Choroid plexus epithelial cell (primary cell): ENCODE measurements at regions not wholly inside any gene's neighbourhood (a gene's known extent, or its start where the extent isn't known, plus 50 kb on each side); places are given as distances from the start of the nearest gene placed in this dataset.

ENCODE experiments used
- DNase-seq: peaks from one replicate; pipeline ENCODE4 v3.0.0-alpha.2; 2010; ENCODE audit warnings: low read depth
- H3K4me3 ChIP-seq: 2 replicates; pipeline ENCODE4 v1.5.1; 2011; ENCODE audit warnings: low read depth, mild to moderate bottlenecking, control low read depth, low read length, moderate library complexity
- TF ChIP-seq, protein P1 (sequence below): conservative IDR thresholded peaks from 2 replicates; pipeline ENCODE4 v1.5.1; 2011; ENCODE audit warnings: low read depth, mild to moderate bottlenecking, control low read depth, inconsistent platforms, low read length, moderate library complexity

DNA sequence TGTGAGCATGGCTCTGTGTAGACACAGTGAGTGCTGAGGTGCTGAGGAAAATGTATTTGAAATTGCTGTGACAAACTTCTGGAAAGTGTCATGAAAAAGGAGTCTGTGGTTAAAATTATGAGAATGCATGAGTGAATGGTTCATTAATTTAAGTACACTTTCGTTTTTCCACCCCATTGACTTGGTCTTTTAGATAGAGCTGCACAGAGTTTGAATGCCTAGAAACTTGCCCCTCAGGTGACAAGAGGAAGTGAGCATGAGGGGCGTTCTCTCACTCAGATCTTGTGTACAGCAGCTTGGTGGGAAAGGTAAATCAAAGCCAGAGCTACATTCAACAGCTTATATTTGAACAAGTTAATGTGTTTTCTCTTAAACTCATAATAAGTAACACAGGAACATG is 296.8 kb downstream of the WDR72 start:
- no peak for DNase-seq
- H3K4me3 ChIP-seq = no peak overlapping the region
- TF ChIP-seq, protein P1, sequence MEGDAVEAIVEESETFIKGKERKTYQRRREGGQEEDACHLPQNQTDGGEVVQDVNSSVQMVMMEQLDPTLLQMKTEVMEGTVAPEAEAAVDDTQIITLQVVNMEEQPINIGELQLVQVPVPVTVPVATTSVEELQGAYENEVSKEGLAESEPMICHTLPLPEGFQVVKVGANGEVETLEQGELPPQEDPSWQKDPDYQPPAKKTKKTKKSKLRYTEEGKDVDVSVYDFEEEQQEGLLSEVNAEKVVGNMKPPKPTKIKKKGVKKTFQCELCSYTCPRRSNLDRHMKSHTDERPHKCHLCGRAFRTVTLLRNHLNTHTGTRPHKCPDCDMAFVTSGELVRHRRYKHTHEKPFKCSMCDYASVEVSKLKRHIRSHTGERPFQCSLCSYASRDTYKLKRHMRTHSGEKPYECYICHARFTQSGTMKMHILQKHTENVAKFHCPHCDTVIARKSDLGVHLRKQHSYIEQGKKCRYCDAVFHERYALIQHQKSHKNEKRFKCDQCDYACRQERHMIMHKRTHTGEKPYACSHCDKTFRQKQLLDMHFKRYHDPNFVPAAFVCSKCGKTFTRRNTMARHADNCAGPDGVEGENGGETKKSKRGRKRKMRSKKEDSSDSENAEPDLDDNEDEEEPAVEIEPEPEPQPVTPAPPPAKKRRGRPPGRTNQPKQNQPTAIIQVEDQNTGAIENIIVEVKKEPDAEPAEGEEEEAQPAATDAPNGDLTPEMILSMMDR = no peak

- H3K4me3 ChIP-seq = no peak overlapping the region
- DNase-seq = no peak
- TF ChIP-seq, protein P1 = no peak
Observed at GRCh38 chr15:53461677-53462076, 297.8 kb downstream of the WDR72 start.

DNA sequence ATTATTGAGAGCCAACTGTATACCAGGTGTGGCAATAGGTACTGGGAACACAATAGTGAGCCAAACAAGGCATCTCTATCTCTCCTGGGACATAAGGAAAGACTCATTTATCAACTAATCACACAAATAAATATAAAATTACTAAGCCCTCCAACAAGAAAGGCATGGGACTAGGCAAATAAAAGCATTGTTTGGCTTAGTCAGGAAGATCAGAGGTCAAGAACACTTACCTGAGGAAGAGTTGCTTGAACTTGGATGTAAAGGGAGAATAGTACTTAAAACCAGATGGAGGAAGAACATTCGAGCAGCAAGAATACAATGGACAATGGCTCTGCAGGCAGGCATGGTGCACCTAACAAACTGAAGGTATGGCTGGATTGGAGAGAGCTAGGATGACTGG is 300.7 kb downstream of the WDR72 start:
- TF ChIP-seq, protein P1 = no peak
- no peak overlapping the region for H3K4me3 ChIP-seq

DNA sequence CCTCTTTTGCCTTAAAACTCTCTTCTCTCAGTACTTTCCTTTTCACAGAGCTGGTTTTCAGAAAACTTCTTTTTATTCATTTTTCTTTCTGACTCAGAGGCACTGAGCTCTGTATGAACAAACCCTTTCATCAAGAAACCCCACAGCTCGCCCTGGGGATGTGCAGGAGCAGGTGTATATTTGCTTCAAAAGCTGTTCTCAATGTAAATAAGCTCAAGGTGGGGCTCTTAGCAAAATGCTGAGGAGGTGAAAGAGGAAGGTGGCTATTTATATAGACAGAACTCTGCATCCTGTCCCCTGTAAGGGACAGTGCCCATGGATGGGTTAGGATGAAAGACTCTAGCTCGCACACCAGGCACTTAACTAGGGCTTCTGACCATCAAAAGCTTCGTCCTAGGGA is 302.0 kb downstream of the WDR72 start:
- TF ChIP-seq, protein P1 = no peak
- DNase-seq = no peak
- no peak overlapping the region for H3K4me3 ChIP-seq

More for the DNA sequence above, 300.7 kb downstream of the WDR72 start:
- DNase-seq = no peak

- DNase-seq = no peak
- TF ChIP-seq, protein P1 = no peak
- H3K4me3 ChIP-seq = no peak overlapping the region
Observed at GRCh38 chr15:53454843-53455721, 304.4 kb downstream of the WDR72 start.

DNA sequence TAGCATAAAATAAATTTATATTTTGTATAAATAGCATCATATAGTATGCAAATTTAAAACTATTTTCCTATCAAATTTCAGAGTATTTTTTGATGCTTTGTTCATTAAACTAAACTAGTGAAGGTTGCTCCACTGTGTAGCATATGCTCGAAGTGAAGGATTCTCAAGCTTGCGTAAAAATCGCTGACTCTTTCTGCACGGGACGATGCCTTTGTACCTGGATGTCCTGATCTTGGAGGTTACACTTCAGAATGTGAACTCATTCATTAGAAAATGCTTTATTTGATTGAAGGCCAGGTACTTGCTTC is 305.0 kb downstream of the WDR72 start:
- H3K4me3 ChIP-seq = no peak overlapping the region
- TF ChIP-seq, protein P1 = no peak
- DNase-seq = no peak
